ENCODE measurements at regions not wholly inside any gene's neighbourhood (a gene's known extent, or its start where the extent isn't known, plus 50 kb on each side); places are given as distances from the start of the nearest gene placed in this dataset.

DNA sequence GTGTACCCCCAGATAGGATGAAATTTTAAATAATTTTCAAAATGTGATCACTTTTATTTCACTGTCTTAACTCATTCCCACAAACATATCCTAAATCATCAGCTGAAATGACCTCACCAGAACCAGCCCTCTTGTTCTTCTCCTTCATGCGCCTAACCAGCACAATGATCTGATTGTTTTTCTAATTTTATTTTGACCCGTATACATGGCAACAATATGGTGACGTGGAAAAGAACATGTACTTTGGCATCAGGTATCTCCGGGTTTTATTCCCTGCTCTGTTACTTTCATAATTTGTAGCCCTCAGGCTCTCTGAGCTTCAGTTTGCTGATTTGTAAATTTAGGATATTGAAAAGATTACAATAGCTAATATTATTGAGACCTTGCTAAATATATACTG is 562.4 kb upstream of the ZFP42 start:
- no peak for FAIRE-seq
- no peak for TF ChIP-seq CTCF (IDR thresholded peaks at IDR 0.05; ENCODE audit: insufficient read depth, missing control alignments)
- DNase-seq (ENCODE audit: insufficient read length, low spot score) = no peak

- no peak for TF ChIP-seq CTCF (IDR thresholded peaks at IDR 0.05; ENCODE audit: insufficient read depth, missing control alignments)
Measured at GRCh38 chr4:187436251-187436650, 559.3 kb upstream of the ZFP42 start.

DNA sequence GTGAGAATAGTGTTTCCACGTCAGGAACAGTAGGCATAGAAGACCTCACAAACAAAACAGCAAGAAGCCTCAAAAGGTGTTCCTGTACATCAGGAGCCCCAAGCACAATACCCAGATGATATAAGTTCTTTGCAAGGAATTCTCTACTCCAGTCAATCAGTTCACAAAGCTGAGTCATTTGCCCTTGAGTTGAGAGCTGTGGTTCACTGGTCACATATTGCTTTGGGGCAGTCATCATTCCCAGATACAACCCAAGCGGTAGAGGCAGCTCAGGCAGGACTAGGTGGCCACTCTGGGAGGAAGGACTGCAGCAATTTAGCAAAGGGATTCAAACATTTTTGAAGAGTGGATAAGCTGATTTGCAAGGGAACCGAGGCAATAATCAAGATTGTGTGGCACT is 551.5 kb upstream of the ZFP42 start:
- no peak for TF ChIP-seq CTCF (IDR thresholded peaks at IDR 0.05; ENCODE audit: insufficient read depth, missing control alignments)
- no peak for FAIRE-seq
- no peak for DNase-seq (ENCODE audit: insufficient read length, low spot score)

More at GRCh38 chr4:187436251-187436650, 559.3 kb upstream of the ZFP42 start:
- no peak for DNase-seq (ENCODE audit: insufficient read length, low spot score)
- no peak for FAIRE-seq

DNA sequence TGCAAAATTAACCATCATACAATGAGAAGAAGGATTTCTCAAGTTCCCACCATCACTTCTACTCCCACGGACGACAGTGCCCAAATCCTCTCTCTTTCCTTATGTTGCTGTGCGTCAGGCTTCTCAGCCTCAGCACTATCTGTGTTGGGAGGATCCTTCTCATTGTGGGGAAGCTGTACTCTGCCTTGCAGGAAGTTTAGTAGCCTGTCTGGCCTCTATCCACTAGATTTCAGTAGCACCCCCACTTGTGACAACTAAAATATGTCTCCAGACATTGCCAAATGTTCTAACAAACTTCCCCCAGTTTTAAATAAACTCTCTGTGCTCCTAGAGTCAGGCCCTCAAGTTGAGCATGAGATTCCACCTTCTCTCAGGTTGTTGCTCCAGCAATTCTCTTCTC is 545.9 kb upstream of the ZFP42 start:
- no peak for FAIRE-seq
- TF ChIP-seq CTCF (IDR thresholded peaks at IDR 0.05; ENCODE audit: insufficient read depth, missing control alignments) = no peak
- DNase-seq (ENCODE audit: insufficient read length, low spot score) = no peak

DNA sequence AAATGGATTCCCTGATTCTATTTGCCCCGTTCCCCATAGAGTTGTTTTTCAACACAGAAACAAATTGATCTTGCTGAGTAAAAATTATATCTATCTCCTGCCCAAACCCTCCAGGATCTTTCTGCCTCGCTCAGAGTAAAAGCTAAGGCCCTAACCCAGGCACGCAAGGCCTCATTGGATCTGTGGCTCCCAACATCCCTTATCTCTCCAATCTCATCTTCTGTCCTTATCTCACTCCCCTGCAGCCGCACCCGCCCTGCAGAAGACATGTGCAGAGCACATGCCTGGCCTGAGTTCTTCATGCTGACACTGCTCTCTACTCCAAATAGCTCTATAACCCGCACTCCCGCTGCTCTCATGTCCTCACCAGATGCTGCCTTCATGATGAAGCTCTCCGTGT is 543.8 kb upstream of the ZFP42 start:
- no peak for FAIRE-seq
- DNase-seq (ENCODE audit: insufficient read length, low spot score) = no peak
- no peak for TF ChIP-seq CTCF (IDR thresholded peaks at IDR 0.05; ENCODE audit: insufficient read depth, missing control alignments)

GRCh38 chr4:187460016-187460415 is 535.6 kb upstream of the ZFP42 start:
- FAIRE-seq = no peak
- no peak for DNase-seq (ENCODE audit: insufficient read length, low spot score)
- TF ChIP-seq CTCF (IDR thresholded peaks at IDR 0.05; ENCODE audit: insufficient read depth, missing control alignments) = no peak

DNA sequence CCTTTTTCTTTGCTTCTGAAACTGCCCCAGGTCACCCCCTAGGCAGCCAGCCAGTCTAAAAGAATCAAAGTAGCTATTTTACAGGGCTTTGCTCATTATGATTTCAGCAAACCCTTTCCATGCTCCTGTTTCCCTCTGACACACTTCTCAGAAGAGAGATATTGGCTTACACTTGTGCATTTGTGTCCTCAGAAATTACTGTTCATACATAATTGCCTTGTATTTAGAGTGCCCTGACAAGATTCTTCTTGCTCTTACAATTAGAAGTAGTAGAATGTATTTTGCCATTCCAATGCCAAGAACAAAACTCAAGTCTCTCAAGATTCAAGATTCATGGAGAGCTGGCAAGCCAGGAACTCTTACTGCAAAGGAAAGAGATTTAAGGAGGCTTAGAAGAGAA is 531.0 kb upstream of the ZFP42 start:
- no peak for TF ChIP-seq CTCF (IDR thresholded peaks at IDR 0.05; ENCODE audit: insufficient read depth, missing control alignments)
- no peak for FAIRE-seq
- no peak for DNase-seq (ENCODE audit: insufficient read length, low spot score)
